SK-N-SH (cell line): ENCODE measurements at regions not wholly inside any gene's neighbourhood (a gene's known extent, or its start where the extent isn't known, plus 50 kb on each side); places are given as distances from the start of the nearest gene placed in this dataset.

Source experiments
- CTCF ChIA-PET: fragments of 300-600, 350-600 bp; formaldehyde crosslinking; extraction: SDS; loops from one replicate; lab custom pipeline; 2021; lab: Yijun Ruan, JAX
- POLR2A ChIA-PET: fragments of 350-600 bp; sonication (Branson Sonifier 250); formaldehyde crosslinking; extraction: SDS; loops from one replicate; lab custom pipeline; 2020; ENCODE audit warnings: antibody characterized with exemption, inconsistent platforms; lab: Yijun Ruan, JAX
- DNase-seq: peaks from one replicate; pipeline ENCODE4 v3.0.0; 2012
- H2AFZ ChIP-seq: fragments of 200-600 bp; sonication (generic); 2 replicates; pipeline ENCODE4 v1.8.1; 2016; ENCODE audit warnings: antibody characterized with exemption, mild to moderate bottlenecking, low read depth
- H3F3A ChIP-seq: fragments of 200-600 bp; sonication (generic); replicated peaks from 2 replicates; pipeline ENCODE3; 2016; ENCODE audit warnings: antibody characterized with exemption, mild to moderate bottlenecking; ENCODE audit not compliant: insufficient read depth
- H3K27ac ChIP-seq, 2 experiments: fragments of 200-500 bp in 1 of 2; fragments of 200-600 bp in 1 of 2; sonication (Bioruptor generic) in 1 of 2; sonication (generic), shearing (Covaris generic) in 1 of 2; 2 replicates each; pipeline versions ENCODE4 v1.5.1 to v1.6.1; 2014 to 2016; ENCODE audit warnings: low read depth in 2 of 2, inconsistent platforms in 1 of 2, low read length in 1 of 2, mild to moderate bottlenecking in 1 of 2, mixed read lengths in 1 of 2
- H3K27me3 ChIP-seq: fragments of 200-600 bp; sonication (generic), shearing (Covaris generic); 2 replicates; pipeline ENCODE4 v1.6.1; 2016; ENCODE audit warnings: mixed run types; ENCODE audit not compliant: insufficient read depth
- H3K36me3 ChIP-seq, 2 experiments: fragments of 200-500 bp in 1 of 2; fragments of 200-600 bp in 1 of 2; sonication (Bioruptor generic) in 1 of 2; sonication (generic) in 1 of 2; replicated peaks in 1 of 2; 2 replicates each; pipeline versions ENCODE3 to v1.5.1; 2014 to 2016; ENCODE audit warnings: low read length in 1 of 2, mild to moderate bottlenecking in 1 of 2; ENCODE audit not compliant: insufficient read depth in 2 of 2, control insufficient read depth in 1 of 2
- H3K4me1 ChIP-seq, 2 experiments: fragments of 200-500 bp in 1 of 2; fragments of 200-600 bp in 1 of 2; sonication (Bioruptor generic) in 1 of 2; sonication (generic), shearing (Covaris generic) in 1 of 2; 2 replicates each; pipeline versions ENCODE4 v1.5.1 to v1.6.1; 2014 to 2016; ENCODE audit warnings: low read depth in 1 of 2, low read length in 1 of 2, mixed run types in 1 of 2; ENCODE audit not compliant: insufficient read depth in 2 of 2, control insufficient read depth in 1 of 2
- H3K4me2 ChIP-seq: fragments of 200-600 bp; sonication (generic), shearing (Covaris generic); 2 replicates; pipeline ENCODE4 v1.6.1; 2017; ENCODE audit warnings: mixed run types
- H3K4me3 ChIP-seq, 2 experiments: fragments of 200-500 bp in 1 of 2; fragments of 200-600 bp in 1 of 2; sonication (Bioruptor generic) in 1 of 2; sonication (generic), shearing (Covaris generic) in 1 of 2; 2 replicates each; pipeline versions ENCODE4 v1.5.1 to v1.8.1; 2014 to 2016; ENCODE audit warnings: low read depth in 2 of 2, inconsistent platforms in 1 of 2, low read length in 1 of 2, mild to moderate bottlenecking in 1 of 2, mixed read lengths in 1 of 2, moderate library complexity in 1 of 2
- H3K79me2 ChIP-seq: fragments of 200-600 bp; sonication (generic); 2 replicates; pipeline ENCODE4 v1.8.1; 2017; ENCODE audit warnings: mild to moderate bottlenecking; ENCODE audit not compliant: insufficient read depth
- H3K9ac ChIP-seq: fragments of 200-600 bp; sonication (generic); 2 replicates; pipeline ENCODE4 v1.6.1; 2017; ENCODE audit warnings: mixed run types
- H3K9me2 ChIP-seq: fragments of 200-600 bp; sonication (generic); 2 replicates; pipeline ENCODE4 v1.6.1; 2017; ENCODE audit warnings: mixed run types
- H3K9me3 ChIP-seq: fragments of 200-600 bp; sonication (generic); 2 replicates; pipeline ENCODE4 v1.6.1; 2017; ENCODE audit warnings: mixed run types, mild to moderate bottlenecking, moderate library complexity
- H4K20me1 ChIP-seq: fragments of 200-600 bp; sonication (generic); 2 replicates; pipeline ENCODE4 v1.6.1; 2017; ENCODE audit warnings: mild to moderate bottlenecking, mixed run types; ENCODE audit not compliant: insufficient read depth
- EP300 ChIP-seq, 2 experiments: IDR thresholded peaks; 2 replicates each; pipeline versions ENCODE4 v1.4.0 to v1.6.1; 2012; ENCODE audit warnings: borderline replicate concordance in 1 of 2, low read depth in 1 of 2, low read length in 1 of 2
- FOXJ3 ChIP-seq: sonication (generic); formaldehyde crosslinking; IDR thresholded peaks from 2 replicates; pipeline ENCODE4 v1.5.1; 2020; ENCODE audit warnings: mild to moderate bottlenecking, missing genetic modification reagents
- FOXM1 ChIP-seq: IDR thresholded peaks from 2 replicates; pipeline ENCODE4 v1.4.0; 2012; ENCODE audit warnings: low read depth, mild to moderate bottlenecking
- GABPA ChIP-seq: IDR thresholded peaks from 2 replicates; pipeline ENCODE4 v1.4.0; 2012; ENCODE audit warnings: low read depth, mild to moderate bottlenecking
- JUND ChIP-seq: IDR thresholded peaks from 2 replicates; pipeline ENCODE4 v1.4.0; 2012
- MAX ChIP-seq: IDR thresholded peaks from 2 replicates; pipeline ENCODE4 v1.4.0; 2012; ENCODE audit warnings: low read depth
- MEF2A ChIP-seq: IDR thresholded peaks from 2 replicates; pipeline ENCODE4 v1.4.0; 2012; ENCODE audit warnings: low read depth, borderline replicate concordance
- MXI1 ChIP-seq: IDR thresholded peaks from 2 replicates; pipeline ENCODE4 v1.6.1; 2012; ENCODE audit warnings: mild to moderate bottlenecking, low read depth, low read length, improper control_type of control experiment
- NFIC ChIP-seq: IDR thresholded peaks from 2 replicates; pipeline ENCODE4 v1.4.0; 2012; ENCODE audit warnings: borderline replicate concordance
- NRF1 ChIP-seq: IDR thresholded peaks from 2 replicates; pipeline ENCODE4 v1.6.1; 2012; ENCODE audit warnings: low read depth, mild to moderate bottlenecking, low read length
- PBX3 ChIP-seq: IDR thresholded peaks from 2 replicates; pipeline ENCODE4; 2012
- REST ChIP-seq: IDR thresholded peaks from 2 replicates; pipeline ENCODE4 v1.6.1; 2012; ENCODE audit warnings: mild to moderate bottlenecking, low read depth, low read length, moderate library complexity
- RFX5 ChIP-seq: IDR thresholded peaks from 2 replicates; pipeline ENCODE4 v1.6.1; 2012; ENCODE audit warnings: mild to moderate bottlenecking, improper control_type of control experiment, low read length
- RXRA ChIP-seq: IDR thresholded peaks from 2 replicates; pipeline ENCODE4 v1.4.0; 2012; ENCODE audit warnings: low read depth, mild to moderate bottlenecking, borderline replicate concordance
- SIN3A ChIP-seq: IDR thresholded peaks from 2 replicates; pipeline ENCODE4 v1.6.1; 2012; ENCODE audit warnings: low read depth, mild to moderate bottlenecking, low read length, moderate library complexity, borderline replicate concordance
- SMC3 ChIP-seq: IDR thresholded peaks from 2 replicates; pipeline ENCODE4 v1.6.1; 2012; ENCODE audit warnings: low read depth, low read length, improper control_type of control experiment
- TAF1 ChIP-seq: IDR thresholded peaks from 2 replicates; pipeline ENCODE4 v1.6.1; 2012; ENCODE audit warnings: low read depth, mild to moderate bottlenecking, low read length, moderate library complexity, borderline replicate concordance
- TCF12 ChIP-seq: IDR thresholded peaks from 2 replicates; pipeline ENCODE4 v1.4.0; 2012
- USF1 ChIP-seq: IDR thresholded peaks from 2 replicates; pipeline ENCODE4 v1.4.0; 2012; ENCODE audit warnings: low read depth, borderline replicate concordance
- USF2 ChIP-seq: fragments of 150-350 bp; IDR thresholded peaks from 2 replicates; pipeline ENCODE4 v1.6.1; 2017; ENCODE audit warnings: antibody characterized with exemption, low read length, low read depth, borderline replicate concordance
- YY1 ChIP-seq: IDR thresholded peaks from 2 replicates; pipeline ENCODE4 v1.4.0; 2012; ENCODE audit warnings: low read depth, mild to moderate bottlenecking
- WGBS: methylation state at CpG from one replicate; pipeline ENCODE4 v1.1.6; 2017; ENCODE audit warnings: low lambda C conversion rate; 5-methylcytosine and 5-hydroxymethylcytosine counted together

GRCh38 chr18:74023220-74023619 lies 124.4 kb downstream of the FBXO15 start:
- Histone ChIP-seq H3K4me1 (no peaks in the 10 kb centered on the region), H3K9me2 (no peaks in the 10 kb centered on the region), H3F3A (no peaks in the 10 kb centered on the region), H3K9me3 (no peaks in the 10 kb centered on the region), H3K36me3 (no peaks in the 10 kb centered on the region), H4K20me1 (no peaks in the 10 kb centered on the region), H3K9ac (no peak overlapping the region), H3K4me2 (no peak overlapping the region), H3K79me2 (no peaks in the 10 kb centered on the region), H3K27me3 (peaks cover 11% of the 10 kb centered on the region; the same call in 1 of the 2 replicates), H3K27ac (no peak overlapping the region), H2AFZ (no peak overlapping the region), H3K4me3 (no peak overlapping the region)
- TF ChIP-seq NRF1 (no peak), MAX (no peak), REST (no peak), FOXJ3 (CRISPR knock-in tag) (no peak), RXRA (no peak), RFX5 (no peak), FOXM1 (no peak), TCF12 (no peak), SMC3 (no peak)
- POLR2A ChIA-PET, result no interaction called here
- CTCF ChIA-PET, result no interaction called here
- 0% methylated on average over 3 of the region's 3 CpGs for WGBS
- no peak for DNase-seq

- POLR2A ChIA-PET, result no interaction called here
- 19% methylated on average over 3 of the region's 3 CpGs for WGBS
- TF ChIP-seq JUND (no peak), USF2 (no peak), MAX (no peak), PBX3 (no peak), TAF1 (no peak), NRF1 (no peak), YY1 (no peak), GABPA (no peak), USF1 (no peak), EP300 (IDR thresholded peaks at IDR 0.05; ENCODE audit: borderline replicate concordance in 1 of 2, low read depth in 1 of 2, low read length in 1 of 2) (no peak), MXI1 (no peak), NFIC (no peak), SIN3A (no peak), MEF2A (no peak)
- TF ChIP-seq, all 33 proteins: peak for 0
- Histone ChIP-seq H3F3A (no peaks in the 10 kb centered on the region), H3K4me2 (no peak overlapping the region), H3K9me3 (no peaks in the 10 kb centered on the region), H3K36me3 (no peaks in the 10 kb centered on the region), H3K79me2 (no peaks in the 10 kb centered on the region), H2AFZ (no peak overlapping the region), H3K9ac (no peak overlapping the region), H3K4me3 (no peak overlapping the region), H3K4me1 (no peaks in the 10 kb centered on the region), H3K27me3 (peaks cover 11% of the 10 kb centered on the region; the same call in 1 of the 2 replicates), H4K20me1 (no peaks in the 10 kb centered on the region), H3K9me2 (no peaks in the 10 kb centered on the region), H3K27ac (no peak overlapping the region)
- no peak for DNase-seq
- CTCF ChIA-PET, result interaction anchor here (0.7 kb wide), 1 partner anchor 23 kb away, joined by 3 read pairs; no protein-coding TSS in a partner anchor
Measured at GRCh38 chr18:74019864-74020263, 127.8 kb downstream of the FBXO15 start.
